PC-3 (cell line): ENCODE measurements at regions not wholly inside any gene's neighbourhood (a gene's known extent, or its start where the extent isn't known, plus 50 kb on each side); places are given as distances from the start of the nearest gene placed in this dataset.

Source experiments
- ATAC-seq: fragments of 200-7000 bp; cut with Tn5 transposase; 2 replicates; pipeline ENCODE4 v1.9.1; 2020; ENCODE audit warnings: mild to moderate bottlenecking, moderate library complexity
- BruUV-seq: library from RNA; stranded (reverse); fragments of 400-500 nt; replicated peaks from 2 replicates; lab custom pipeline; 2021; lab: Mats Ljungman, UMichigan
- CTCF ChIA-PET: fragments of 300-600 bp; sonication (Branson Sonifier 250); formaldehyde crosslinking; loops from one replicate; lab custom pipeline; 2022; ENCODE audit warnings: antibody characterized with exemption; lab: Charles Lee
- POLR2A ChIA-PET: fragments of 300-600 bp; sonication (Branson Sonifier 250); formaldehyde crosslinking; loops from one replicate; lab custom pipeline; 2022; ENCODE audit warnings: antibody characterized with exemption; ENCODE audit not compliant: unreplicated experiment; lab: Charles Lee
- DNase-seq: peaks from one replicate; pipeline ENCODE4 v3.0.0-alpha.2; 2015
- H2AFZ ChIP-seq: fragments of 300-600 bp; sonication (generic); 2 replicates; pipeline ENCODE4 v1.6.0; 2016; ENCODE audit warnings: antibody characterized with exemption, low read length
- H3F3A ChIP-seq: fragments of 300-600 bp; sonication (generic); one replicate; pipeline ENCODE4 v1.6.0; 2017; ENCODE audit warnings: antibody characterized with exemption, low read length, control low read depth, mild to moderate bottlenecking; ENCODE audit not compliant: unreplicated experiment
- H3K27ac ChIP-seq: fragments of 300-600 bp; sonication (generic); 2 replicates; pipeline ENCODE4 v1.5.1; 2016; ENCODE audit warnings: mild to moderate bottlenecking, low read length
- H3K27me3 ChIP-seq: fragments of 300-600 bp; sonication (generic); 2 replicates; pipeline ENCODE4 v1.6.1; 2016; ENCODE audit warnings: low read length, mixed read lengths
- H3K36me3 ChIP-seq: fragments of 300-600 bp; sonication (generic); 2 replicates; pipeline ENCODE4 v1.6.1; 2016; ENCODE audit warnings: low read depth, mixed run types, low read length, mixed read lengths
- H3K4me1 ChIP-seq: fragments of 300-600 bp; sonication (generic); 2 replicates; pipeline ENCODE4 v1.5.1; 2016; ENCODE audit warnings: low read length; ENCODE audit not compliant: insufficient read depth
- H3K4me2 ChIP-seq: fragments of 300-600 bp; sonication (generic); 2 replicates; pipeline ENCODE4 v1.6.0; 2016; ENCODE audit warnings: low read length
- H3K4me3 ChIP-seq: fragments of 300-600 bp; sonication (generic); 2 replicates; pipeline ENCODE4 v1.5.1; 2016; ENCODE audit warnings: mild to moderate bottlenecking, low read length, mixed read lengths
- H3K79me2 ChIP-seq: fragments of 300-600 bp; sonication (generic); 2 replicates; pipeline ENCODE4 v1.6.1; 2017; ENCODE audit warnings: low read length, mixed read lengths
- H3K9ac ChIP-seq: fragments of 300-600 bp; sonication (generic); 2 replicates; pipeline ENCODE4 v1.6.0; 2016; ENCODE audit warnings: mild to moderate bottlenecking, low read length
- H3K9me2 ChIP-seq: fragments of 300-600 bp; sonication (generic); replicated peaks from 2 replicates; pipeline ENCODE4 v1.6.1; 2016; ENCODE audit warnings: mixed run types, low read length, mixed read lengths
- H3K9me3 ChIP-seq: fragments of 300-600 bp; sonication (generic); 2 replicates; pipeline ENCODE4 v1.6.1; 2016; ENCODE audit warnings: low read length, mixed read lengths
- H4K20me1 ChIP-seq: fragments of 300-600 bp; sonication (generic); 2 replicates; pipeline ENCODE4 v1.6.1; 2016; ENCODE audit warnings: low read length, mixed read lengths
- EZH2 ChIP-seq: fragments of 300-600 bp; sonication (generic); IDR thresholded peaks from one replicate; pipeline ENCODE4 v1.6.1; 2017; ENCODE audit warnings: antibody characterized with exemption, mild to moderate bottlenecking, low read length; ENCODE audit not compliant: unreplicated experiment
- EZH2phosphoT487 ChIP-seq: fragments of 300-600 bp; sonication (generic); IDR thresholded peaks from 2 replicates; pipeline ENCODE4 v1.6.1; 2018; ENCODE audit warnings: mild to moderate bottlenecking, antibody characterized with exemption, low read length, borderline replicate concordance
- intact Hi-C: fragments of 100-400 bp; cut with micrococcal nuclease; formaldehyde crosslinking; loops from 2 replicates; pipeline ENCODE4 v1.9.0; 2023
- TF ChIP-seq, protein P1 (sequence below): fragments of 300-600 bp; sonication (generic); conservative IDR thresholded peaks from 2 replicates; pipeline ENCODE4 v1.5.1; 2017; ENCODE audit warnings: antibody characterized with exemption, low read depth, mild to moderate bottlenecking, low read length

DNA sequence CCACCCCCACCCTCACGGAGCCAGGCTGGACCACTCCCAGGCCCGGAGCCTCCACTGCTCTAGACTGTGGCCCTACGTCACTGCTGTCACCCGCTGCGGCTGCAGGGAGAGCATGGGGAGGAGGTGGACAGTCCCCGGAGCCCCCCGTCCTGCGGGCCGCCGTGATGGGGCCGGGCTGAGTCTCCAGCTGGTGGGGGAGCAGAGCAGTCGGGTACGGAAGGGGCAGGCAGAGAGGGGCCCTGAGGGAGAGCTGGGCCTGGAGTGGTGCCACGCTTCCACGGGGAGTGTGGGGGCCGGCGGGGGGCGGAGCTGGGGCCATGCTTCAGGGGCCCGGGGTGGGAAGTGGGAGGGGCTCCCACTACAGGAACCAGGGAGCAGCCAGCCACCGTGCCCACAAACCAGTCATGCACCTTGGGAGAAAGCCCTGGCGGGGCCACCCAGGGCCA is 98.9 kb upstream of the KCNK1 start:
- H4K20me1 ChIP-seq, result no peaks in the 10 kb centered on the region
- H2AFZ ChIP-seq, result no peak overlapping the region
- H3K9me2 ChIP-seq, result no peaks in the 10 kb centered on the region
- no peaks in the 10 kb centered on the region for H3K36me3 ChIP-seq
- no peaks in the 10 kb centered on the region for H3K27me3 ChIP-seq
- peaks cover 24% of the 10 kb centered on the region for H3K4me1 ChIP-seq
- no peak overlapping the region for H3K4me2 ChIP-seq
- ChIA-PET POLR2A (no interaction called here), CTCF (no interaction called here)
- intact Hi-C loops, result loop anchor here (10.0 kb wide), 2 partner anchors 100 to 390 kb away; partner anchors contain the start of genes KCNK1 and SLC35F3
- no TSS peak for BruUV-seq
- H3K9me3 ChIP-seq, result no peaks in the 10 kb centered on the region
- no peak overlapping the region for H3K9ac ChIP-seq
- DNase-seq, result no peak
- H3K4me3 ChIP-seq, result no peak overlapping the region
- H3F3A ChIP-seq, result no peaks in the 10 kb centered on the region
- TF ChIP-seq, protein P1, sequence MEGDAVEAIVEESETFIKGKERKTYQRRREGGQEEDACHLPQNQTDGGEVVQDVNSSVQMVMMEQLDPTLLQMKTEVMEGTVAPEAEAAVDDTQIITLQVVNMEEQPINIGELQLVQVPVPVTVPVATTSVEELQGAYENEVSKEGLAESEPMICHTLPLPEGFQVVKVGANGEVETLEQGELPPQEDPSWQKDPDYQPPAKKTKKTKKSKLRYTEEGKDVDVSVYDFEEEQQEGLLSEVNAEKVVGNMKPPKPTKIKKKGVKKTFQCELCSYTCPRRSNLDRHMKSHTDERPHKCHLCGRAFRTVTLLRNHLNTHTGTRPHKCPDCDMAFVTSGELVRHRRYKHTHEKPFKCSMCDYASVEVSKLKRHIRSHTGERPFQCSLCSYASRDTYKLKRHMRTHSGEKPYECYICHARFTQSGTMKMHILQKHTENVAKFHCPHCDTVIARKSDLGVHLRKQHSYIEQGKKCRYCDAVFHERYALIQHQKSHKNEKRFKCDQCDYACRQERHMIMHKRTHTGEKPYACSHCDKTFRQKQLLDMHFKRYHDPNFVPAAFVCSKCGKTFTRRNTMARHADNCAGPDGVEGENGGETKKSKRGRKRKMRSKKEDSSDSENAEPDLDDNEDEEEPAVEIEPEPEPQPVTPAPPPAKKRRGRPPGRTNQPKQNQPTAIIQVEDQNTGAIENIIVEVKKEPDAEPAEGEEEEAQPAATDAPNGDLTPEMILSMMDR, result no peak
- TF ChIP-seq EZH2 (no peak), EZH2phosphoT487 (no peak)
- no peaks in the 10 kb centered on the region for H3K79me2 ChIP-seq
- ATAC-seq, result no peak
- no peak overlapping the region for H3K27ac ChIP-seq

GRCh38 chr1:233516732-233517131 is 97.2 kb upstream of the KCNK1 start:
- no peak for DNase-seq
- ChIA-PET POLR2A (interaction anchor here (0.6 kb wide), 1 partner anchor 165 kb away, joined by 6 read pairs; no protein-coding TSS in a partner anchor), CTCF (interaction anchor here (0.6 kb wide), 1 partner anchor 77 kb away, joined by 4 read pairs; no protein-coding TSS in a partner anchor)
- TF ChIP-seq EZH2 (no peak), EZH2phosphoT487 (no peak)
- TF ChIP-seq, protein P1, result no peak
- no peak overlapping the region for H2AFZ ChIP-seq
- ATAC-seq, result no peak
- intact Hi-C loops, result loop anchor here (10.0 kb wide), 2 partner anchors 98 to 388 kb away; partner anchors contain the start of genes KCNK1 and SLC35F3
- peaks cover 28% of the 10 kb centered on the region for H3K4me1 ChIP-seq
- no peaks in the 10 kb centered on the region for H3K79me2 ChIP-seq
- no peaks in the 10 kb centered on the region for H3K9me3 ChIP-seq
- no peak overlapping the region for H3K27ac ChIP-seq
- H3K9me2 ChIP-seq, result no peaks in the 10 kb centered on the region
- no peaks in the 10 kb centered on the region for H4K20me1 ChIP-seq
- no peaks in the 10 kb centered on the region for H3F3A ChIP-seq
- no peaks in the 10 kb centered on the region for H3K27me3 ChIP-seq
- no peak overlapping the region for H3K4me3 ChIP-seq
- H3K4me2 ChIP-seq, result no peak overlapping the region
- H3K36me3 ChIP-seq, result no peaks in the 10 kb centered on the region
- no peak overlapping the region for H3K9ac ChIP-seq
- no TSS peak for BruUV-seq

DNA sequence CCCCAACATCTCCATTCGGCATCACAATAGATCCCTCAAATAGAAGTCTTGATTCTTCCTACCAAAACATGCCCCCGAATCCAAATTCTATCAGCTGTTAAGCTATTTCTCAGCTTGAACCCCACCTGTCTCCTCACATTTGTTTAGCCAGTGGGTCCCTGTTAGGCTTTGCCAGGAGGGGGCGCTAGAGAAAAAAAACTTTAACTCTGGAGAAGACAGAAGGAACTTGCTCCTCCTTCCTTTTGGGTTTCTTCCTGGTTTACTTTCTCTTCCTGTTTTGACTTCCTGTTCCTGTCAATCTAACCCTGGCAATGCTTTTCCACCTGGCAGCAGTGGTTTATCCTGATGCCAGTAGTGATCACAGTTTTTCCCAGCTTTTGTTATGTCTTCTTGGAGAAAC is 95.6 kb upstream of the KCNK1 start:
- intact Hi-C loops, result loop anchor here (1.0 to 10.0 kb wide), 3 partner anchors 96 to 386 kb away; partner anchors contain the start of genes KCNK1 and SLC35F3
- Histone ChIP-seq H3K9me2 (no peaks in the 10 kb centered on the region), H3K9me3 (no peaks in the 10 kb centered on the region), H3K9ac (no peak overlapping the region), H3K4me1 (peaks cover 17% of the 10 kb centered on the region), H3K4me2 (peak overlapping the region; percentile 2; the same call in 1 of the 2 replicates), H3F3A (no peaks in the 10 kb centered on the region), H3K27me3 (no peaks in the 10 kb centered on the region), H3K79me2 (no peaks in the 10 kb centered on the region), H3K27ac (no peak overlapping the region), H4K20me1 (no peaks in the 10 kb centered on the region), H3K4me3 (no peak overlapping the region), H2AFZ (peak overlapping the region; percentile 60), H3K36me3 (no peaks in the 10 kb centered on the region)
- POLR2A ChIA-PET, result no interaction called here
- no TSS peak for BruUV-seq
- CTCF ChIA-PET, result no interaction called here
- ATAC-seq (no peak), DNase-seq (peak; percentile 85)
- TF ChIP-seq, protein P1, result peak; percentile 98
- TF ChIP-seq EZH2phosphoT487 (no peak), EZH2 (no peak)
